Motor neuron (in vitro differentiated cells): ENCODE measurements at regions not wholly inside any gene's neighbourhood (a gene's known extent, or its start where the extent isn't known, plus 50 kb on each side); places are given as distances from the start of the nearest gene placed in this dataset.

ENCODE experiments used
- ATAC-seq, 8 experiments: fragments of 200-7000 bp; cut with Tn5 transposase; replicated peaks in 6 of 8; 2 replicates each; pipeline ENCODE4 v1.8.0; 2021; ENCODE audit warnings: mild to moderate bottlenecking in 8 of 8, moderate library complexity in 8 of 8
- H3K27ac ChIP-seq, 2 donors: fragments of 250-450 bp; sonication (Bioruptor Pico); 2 replicates each; pipeline ENCODE4 v1.9.0; 2021; ENCODE audit warnings: antibody characterized with exemption in 2 of 2, mild to moderate bottlenecking in 2 of 2, moderate library complexity in 1 of 2
- H3K4me1 ChIP-seq, 2 donors: fragments of 250-450 bp; sonication (Bioruptor Pico); replicated peaks in 1 of 2; 2 replicates each; pipeline ENCODE4 v1.6.1; 2021; ENCODE audit warnings: antibody characterized with exemption in 2 of 2, mild to moderate bottlenecking in 2 of 2, moderate library complexity in 1 of 2
- H3K4me3 ChIP-seq, 5 donors: fragments of 250-450 bp; sonication (Bioruptor Pico); 2 replicates each; pipeline ENCODE4 v1.9.0; 2021; ENCODE audit warnings: antibody characterized with exemption in 5 of 5, mild to moderate bottlenecking in 5 of 5, moderate library complexity in 4 of 5
- WGBS, 10 experiments: fragments of 450-650 bp; shearing (Covaris generic); methylation state at CpG; one replicate each; pipeline ENCODE4 v1.0.0; 2022; 5-methylcytosine and 5-hydroxymethylcytosine counted together
- in situ Hi-C, 9 experiments: fragments of 400-800 bp; cut with MboI; loops; one replicate each; pipeline ENCODE4 v1.15.0; 2021; ENCODE audit warnings: low sequenced_read_pairs in 9 of 9, low pct_unique_long_range_greater_than_20kb in 2 of 9; ENCODE audit not compliant: unreplicated experiment in 9 of 9

GRCh38 chr22:20648306-20648903 is 125.5 kb upstream of the SERPIND1 start:
- H3K4me3 ChIP-seq, result no peak overlapping the region
- no peak for ATAC-seq
- no peak overlapping the region for H3K27ac ChIP-seq
- WGBS, 10 experiments, result 0 to 100% (median 90%) methylated on average over 1 to 2 of the region's 2 CpGs; no CpG with 5 or more reads in 4 of the 10 experiments
- no peaks in the 10 kb centered on the region for H3K4me1 ChIP-seq
- in situ Hi-C loops, result no loop called here

GRCh38 chr22:20650294-20651207 is 123.4 kb upstream of the SERPIND1 start:
- H3K27ac ChIP-seq, result no peak overlapping the region
- in situ Hi-C loops, result loop anchor here in 1 of 9 experiments (25.0 kb wide), 1 partner anchor 88 kb away; no protein-coding TSS in a partner anchor
- no peak for ATAC-seq

GRCh38 chr22:20651286-20651685 is 122.6 kb upstream of the SERPIND1 start:
- H3K4me1 ChIP-seq, result no peaks in the 10 kb centered on the region
- H3K27ac ChIP-seq, result no peak overlapping the region
- WGBS, 10 experiments, result 8 to 94% (median 77%) methylated on average over 2 of the region's 2 CpGs; no CpG with 5 or more reads in 3 of the 10 experiments
- in situ Hi-C loops, result loop anchor here in 1 of 9 experiments (25.0 kb wide), 1 partner anchor 89 kb away; no protein-coding TSS in a partner anchor
- no peak overlapping the region for H3K4me3 ChIP-seq
- ATAC-seq, result no peak

More at GRCh38 chr22:20650294-20651207, 123.4 kb upstream of the SERPIND1 start:
- Histone ChIP-seq H3K4me3 (no peak overlapping the region), H3K4me1 (no peaks in the 10 kb centered on the region)
- 23 to 81% (median 67%) methylated on average over 4 to 10 of the region's 13 CpGs; no CpG with 5 or more reads in 2 of the 10 experiments for WGBS, 10 experiments

GRCh38 chr22:20652130-20652529 is 121.8 kb upstream of the SERPIND1 start:
- in situ Hi-C loops, result loop anchor here in 1 of 9 experiments (25.0 kb wide), 1 partner anchor 90 kb away; no protein-coding TSS in a partner anchor

GRCh38 chr22:20652582-20652981 is 121.3 kb upstream of the SERPIND1 start:
- WGBS, 10 experiments, result 71 to 82% methylated on average over 1 to 6 of the region's 6 CpGs; no CpG with 5 or more reads in 8 of the 10 experiments
- H3K4me1 ChIP-seq, result no peaks in the 10 kb centered on the region
- H3K27ac ChIP-seq, result no peak overlapping the region
- in situ Hi-C loops, result loop anchor here in 1 of 9 experiments (25.0 kb wide), 1 partner anchor 90 kb away; no protein-coding TSS in a partner anchor
- no peak overlapping the region for H3K4me3 ChIP-seq
- no peak for ATAC-seq

More at GRCh38 chr22:20652130-20652529, 121.8 kb upstream of the SERPIND1 start:
- Histone ChIP-seq H3K4me3 (no peak overlapping the region), H3K4me1 (no peaks in the 10 kb centered on the region), H3K27ac (no peak overlapping the region)
- 60 to 93% (median 87%) methylated on average over 2 to 6 of the region's 6 CpGs; no CpG with 5 or more reads in 5 of the 10 experiments for WGBS, 10 experiments
- no peak for ATAC-seq

GRCh38 chr22:20653012-20653794 is 120.7 kb upstream of the SERPIND1 start:
- Histone ChIP-seq H3K4me1 (no peaks in the 10 kb centered on the region), H3K4me3 (no peak overlapping the region), H3K27ac (no peak overlapping the region)
- in situ Hi-C loops, result loop anchor here in 1 of 9 experiments (25.0 kb wide), 1 partner anchor 91 kb away; no protein-coding TSS in a partner anchor
- 33 to 77% (median 49%) methylated on average over 1 to 4 of the region's 7 CpGs; no CpG with 5 or more reads in 4 of the 10 experiments for WGBS, 10 experiments
- no peak for ATAC-seq

GRCh38 chr22:20653795-20654342 is 120.0 kb upstream of the SERPIND1 start:
- Histone ChIP-seq H3K4me3 (no peak overlapping the region), H3K27ac (no peak overlapping the region), H3K4me1 (no peaks in the 10 kb centered on the region)
- WGBS, 10 experiments, result 20 to 100% (median 57%) methylated on average over 1 to 3 of the region's 3 CpGs; no CpG with 5 or more reads in 6 of the 10 experiments
- in situ Hi-C loops, result loop anchor here in 1 of 9 experiments (25.0 kb wide), 1 partner anchor 92 kb away; no protein-coding TSS in a partner anchor
- no peak for ATAC-seq

- in situ Hi-C loops, result loop anchor here in 1 of 9 experiments (25.0 kb wide), 1 partner anchor 92 kb away; no protein-coding TSS in a partner anchor
- no peaks in the 10 kb centered on the region for H3K4me1 ChIP-seq
- ATAC-seq, result no peak
- WGBS, 10 experiments, result 25 to 100% (median 79%) methylated on average over 1 to 12 of the region's 20 CpGs; no CpG with 5 or more reads in 2 of the 10 experiments
- H3K27ac ChIP-seq, result no peak overlapping the region
- no peak overlapping the region for H3K4me3 ChIP-seq
Observed at GRCh38 chr22:20654343-20655208, 119.3 kb upstream of the SERPIND1 start.

GRCh38 chr22:20655623-20656022 is 118.3 kb upstream of the SERPIND1 start:
- Histone ChIP-seq H3K4me1 (no peaks in the 10 kb centered on the region), H3K4me3 (no peak overlapping the region), H3K27ac (no peak overlapping the region)
- in situ Hi-C loops, result loop anchor here in 1 of 9 experiments (25.0 kb wide), 1 partner anchor 93 kb away; no protein-coding TSS in a partner anchor
- no peak for ATAC-seq

- ATAC-seq, result no peak
Observed at GRCh38 chr22:20656516-20656901, 117.4 kb upstream of the SERPIND1 start.

More at GRCh38 chr22:20656516-20656901, 117.4 kb upstream of the SERPIND1 start:
- in situ Hi-C loops, result loop anchor here in 1 of 9 experiments (25.0 kb wide), 1 partner anchor 94 kb away; no protein-coding TSS in a partner anchor
- Histone ChIP-seq H3K4me1 (no peaks in the 10 kb centered on the region), H3K27ac (no peak overlapping the region), H3K4me3 (no peak overlapping the region)
- WGBS, 10 experiments, result 76 to 100% (median 89%) methylated on average over 2 to 7 of the region's 12 CpGs; no CpG with 5 or more reads in 4 of the 10 experiments
